Stimulated activated effector memory CD8-positive, alpha-beta T cell treated with anti-CD3 and anti-CD28 coated beads, Interleukin-12 subunit alpha, Interleukin-12 subunit beta, amount 100 ng/mL, for 72 hours (primary cell): ENCODE measurements at regions not wholly inside any gene's neighbourhood (a gene's known extent, or its start where the extent isn't known, plus 50 kb on each side); places are given as distances from the start of the nearest gene placed in this dataset.
"Not testable (repeated sequence)": the region's sequence is repeated elsewhere in the genome, so short reads cannot be mapped to it uniquely, and the experiment has no call there.

ENCODE experiments used
- ATAC-seq: fragments of 150-1000 bp; cut with Tn5 transposase; 2 replicates; pipeline ENCODE4 v1.10.0; 2021
- DNase-seq, 2 donors: peaks; one replicate each; pipeline ENCODE4 v3.0.0; 2021 to 2022; ENCODE audit warnings: low spot score in 2 of 2
- H3K27ac Mint-ChIP-seq: one replicate; pipeline ENCODE4 v1.8.0; 2022; ENCODE audit warnings: mild to moderate bottlenecking, mixed read lengths
- H3K36me3 Mint-ChIP-seq: one replicate; pipeline ENCODE4 v1.8.0; 2022; ENCODE audit warnings: mild to moderate bottlenecking, mixed read lengths
- H3K4me1 Mint-ChIP-seq: one replicate; pipeline ENCODE4 v1.8.0; 2022; ENCODE audit warnings: mixed read lengths
- H3K4me3 Mint-ChIP-seq: one replicate; pipeline ENCODE4 v1.8.0; 2022; ENCODE audit warnings: mild to moderate bottlenecking, mixed read lengths
- H3K9me3 Mint-ChIP-seq: one replicate; pipeline ENCODE4 v1.8.0; 2022; ENCODE audit warnings: mixed read lengths

DNA sequence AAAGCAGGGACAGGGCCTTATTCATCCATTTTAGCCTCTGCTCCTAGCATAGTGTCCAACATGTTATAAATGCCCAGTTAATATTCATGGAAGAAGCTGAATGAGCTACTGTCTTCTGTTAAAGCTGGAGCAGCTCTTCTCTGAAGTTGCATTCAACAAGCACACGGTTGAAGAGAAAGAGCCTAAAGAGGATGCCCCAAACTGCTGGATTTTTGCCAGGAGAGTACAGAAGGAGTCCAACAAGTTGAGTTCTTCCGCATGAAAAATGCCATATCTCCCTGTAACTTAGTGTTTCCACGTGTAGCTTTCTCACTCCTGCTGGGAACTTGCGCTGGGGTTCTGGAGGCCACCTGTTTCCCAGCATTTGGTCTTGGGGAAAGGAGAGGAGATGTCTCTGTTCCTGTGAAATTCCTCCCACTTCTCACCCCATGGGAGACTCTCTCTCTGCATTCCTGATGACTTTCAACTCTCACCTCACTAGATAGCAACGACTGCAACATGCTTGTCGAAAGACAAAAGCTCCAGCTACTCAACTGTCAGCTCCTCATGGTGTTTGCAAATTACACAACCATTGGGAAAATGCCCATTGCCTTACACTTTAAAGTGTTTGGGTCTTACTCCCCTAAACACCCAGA lies 122.8 kb downstream of the KIF4B start:
- no peak for DNase-seq
- Mint-ChIP-seq H3K4me1 (peaks cover 7% of the 10 kb centered on the region), H3K27ac (no peak overlapping the region), H3K36me3 (no peaks in the 10 kb centered on the region), H3K4me3 (no peak overlapping the region), H3K9me3 (no peaks in the 10 kb centered on the region)
- no peak for ATAC-seq

DNA sequence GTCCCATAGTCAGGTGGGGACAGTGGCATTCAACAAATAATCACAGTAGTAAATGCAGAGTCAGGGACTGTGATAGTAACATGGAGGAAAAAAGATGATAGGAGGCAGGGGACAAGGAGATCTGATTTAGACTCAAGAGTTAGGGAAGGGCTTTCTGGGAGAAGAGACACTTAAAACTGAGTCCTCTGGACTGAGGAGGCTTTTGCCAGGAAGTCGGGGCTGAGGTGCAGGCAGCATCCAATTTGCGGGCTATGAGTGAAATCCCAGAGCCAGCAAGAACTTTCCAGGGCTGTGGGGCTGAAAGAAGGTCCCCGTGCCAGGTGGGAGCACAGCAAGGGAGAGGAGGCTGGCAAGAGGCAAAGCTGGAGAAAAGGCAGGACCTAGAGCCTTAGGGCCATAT lies 124.1 kb downstream of the KIF4B start:
- no peak for ATAC-seq
- peaks cover 7% of the 10 kb centered on the region for H3K4me1 Mint-ChIP-seq
- H3K36me3 Mint-ChIP-seq: no peaks in the 10 kb centered on the region
- DNase-seq: no peak
- H3K9me3 Mint-ChIP-seq: no peaks in the 10 kb centered on the region
- no peak overlapping the region for H3K27ac Mint-ChIP-seq
- H3K4me3 Mint-ChIP-seq: no peak overlapping the region

DNA sequence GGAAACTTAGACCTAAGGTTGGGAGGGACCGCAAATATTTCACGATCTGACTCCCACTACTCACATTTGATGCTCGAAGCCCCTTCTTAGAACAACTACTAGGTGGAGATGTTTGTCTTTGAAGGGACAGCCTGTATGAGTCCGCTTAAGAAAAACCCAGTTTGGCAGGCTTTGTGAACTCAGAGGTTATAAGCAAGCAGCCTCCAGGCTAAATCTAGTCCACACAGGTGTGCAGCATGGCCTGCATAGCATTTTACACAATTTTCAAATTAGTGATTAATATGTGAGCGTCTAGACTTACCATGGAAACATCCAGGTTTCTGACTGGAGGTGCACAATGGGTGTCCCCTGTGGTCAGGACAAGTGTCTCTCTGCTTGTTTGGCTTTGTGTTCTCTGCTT lies 127.1 kb downstream of the KIF4B start:
- no peak for ATAC-seq
- H3K27ac Mint-ChIP-seq: no peak overlapping the region
- H3K9me3 Mint-ChIP-seq: no peaks in the 10 kb centered on the region
- no peak overlapping the region for H3K4me3 Mint-ChIP-seq
- no peak for DNase-seq
- peaks cover 7% of the 10 kb centered on the region for H3K4me1 Mint-ChIP-seq
- H3K36me3 Mint-ChIP-seq: no peaks in the 10 kb centered on the region

DNA sequence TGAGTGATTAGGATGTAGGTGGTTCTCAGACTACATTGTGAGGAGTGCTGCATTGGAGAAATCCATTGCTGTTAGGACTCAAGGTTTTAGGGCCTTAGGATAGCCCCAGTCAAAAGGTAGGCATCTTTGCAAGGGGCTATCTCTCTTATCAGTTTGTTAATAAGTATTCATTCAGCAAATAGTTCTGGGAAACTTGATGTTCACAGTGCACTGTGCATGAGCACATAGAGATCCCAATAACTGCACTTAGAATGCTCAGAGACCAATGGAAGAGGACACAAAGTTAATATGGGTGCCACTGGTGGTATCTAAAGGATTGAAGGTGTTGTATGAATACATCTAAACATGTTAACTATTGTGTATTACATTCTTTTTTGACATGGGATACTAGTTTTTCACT lies 131.4 kb downstream of the KIF4B start:
- no peak overlapping the region for H3K27ac Mint-ChIP-seq
- no peaks in the 10 kb centered on the region for H3K4me1 Mint-ChIP-seq
- H3K9me3 Mint-ChIP-seq: no peaks in the 10 kb centered on the region
- no peak overlapping the region for H3K4me3 Mint-ChIP-seq
- DNase-seq: no peak
- H3K36me3 Mint-ChIP-seq: no peaks in the 10 kb centered on the region
- ATAC-seq: peak; percentile 19

DNA sequence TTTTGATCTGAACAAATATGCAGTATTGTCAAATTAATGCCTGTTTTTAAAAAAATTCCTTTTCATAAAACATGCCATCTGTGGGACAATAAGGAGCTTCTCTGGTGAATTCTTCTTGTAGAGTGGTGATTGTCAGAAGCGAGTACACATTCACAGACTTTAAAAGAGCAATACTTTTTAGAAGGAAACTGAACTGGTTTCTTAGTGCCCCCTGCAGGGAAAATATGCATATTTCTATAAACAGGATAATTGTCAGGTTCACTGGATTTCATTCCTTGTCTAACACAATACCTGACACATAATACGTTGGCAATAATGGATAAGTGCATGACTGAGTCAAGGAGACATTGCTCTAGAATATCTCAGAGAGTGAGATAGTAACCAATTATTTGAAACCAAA lies 133.7 kb downstream of the KIF4B start:
- no peak for DNase-seq
- no peaks in the 10 kb centered on the region for H3K36me3 Mint-ChIP-seq
- H3K4me1 Mint-ChIP-seq: no peaks in the 10 kb centered on the region

DNA sequence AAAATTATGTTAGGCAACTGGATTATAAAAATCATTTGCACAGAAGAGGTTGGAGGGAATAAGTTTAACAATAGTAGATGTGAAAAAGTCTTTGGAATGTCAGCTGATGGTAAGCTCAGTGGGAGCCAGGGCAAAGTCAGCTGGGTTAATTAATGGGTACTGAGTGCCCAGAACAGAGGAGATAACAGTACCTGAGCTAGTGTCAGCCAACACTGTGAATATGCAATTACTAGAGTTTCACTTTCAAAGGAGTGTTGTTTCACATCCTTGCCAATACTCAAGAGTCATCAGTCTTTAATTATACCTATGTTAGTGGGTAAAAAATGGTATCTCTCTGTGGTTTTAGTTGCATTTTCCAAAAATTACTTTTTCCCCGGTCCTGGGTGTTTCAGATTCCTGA lies 135.1 kb downstream of the KIF4B start:
- Mint-ChIP-seq H3K4me1 (no peaks in the 10 kb centered on the region), H3K27ac (no peak overlapping the region), H3K9me3 (no peaks in the 10 kb centered on the region), H3K36me3 (no peaks in the 10 kb centered on the region), H3K4me3 (no peak overlapping the region)
- ATAC-seq: no peak
- DNase-seq: no peak

More for the DNA sequence above, 133.7 kb downstream of the KIF4B start:
- Mint-ChIP-seq H3K9me3 (no peaks in the 10 kb centered on the region), H3K27ac (no peak overlapping the region), H3K4me3 (no peak overlapping the region)
- no peak for ATAC-seq

DNA sequence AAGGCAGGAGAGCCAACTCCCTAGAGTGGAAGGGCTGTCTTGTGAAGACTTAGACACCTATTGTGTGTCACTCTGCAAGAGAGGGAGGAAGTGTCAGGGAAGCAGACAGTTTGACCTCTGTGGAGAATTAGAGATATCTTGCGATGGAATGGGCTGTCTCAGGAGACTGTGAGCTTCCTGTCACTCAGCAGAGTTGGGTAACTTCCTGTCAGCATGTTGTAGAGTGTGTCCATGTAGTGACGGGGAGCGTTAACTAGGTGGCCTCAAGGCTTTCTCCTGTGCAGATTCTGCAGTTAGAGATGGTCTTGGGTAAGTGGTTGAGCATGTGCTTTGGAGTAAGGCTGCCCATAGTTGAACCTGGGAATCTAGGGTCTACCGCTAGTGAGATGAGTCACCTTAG lies 136.5 kb downstream of the KIF4B start:
- Mint-ChIP-seq H3K4me1 (no peaks in the 10 kb centered on the region), H3K27ac (no peak overlapping the region), H3K4me3 (no peak overlapping the region), H3K36me3 (no peaks in the 10 kb centered on the region), H3K9me3 (no peaks in the 10 kb centered on the region)
- DNase-seq (no peak), ATAC-seq (peak; percentile 44)

DNA sequence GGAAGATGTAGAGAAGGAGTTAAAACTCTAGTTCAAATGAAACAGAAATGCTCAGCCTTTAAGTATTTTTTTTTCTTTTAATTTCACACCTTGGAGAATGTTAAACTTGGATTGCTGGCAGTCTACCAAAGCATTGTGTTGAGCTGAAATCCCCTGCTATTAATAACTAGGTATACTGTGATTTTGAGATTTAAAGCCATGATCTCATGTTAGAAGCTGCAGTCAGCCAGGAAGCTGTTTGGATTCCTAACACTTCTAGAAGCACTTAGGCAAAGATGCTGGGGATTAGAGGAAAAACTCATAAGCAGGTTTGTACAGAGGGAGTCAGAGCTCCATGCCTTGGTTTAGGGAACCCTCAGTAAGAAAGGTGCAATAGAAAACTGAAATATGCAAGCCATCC lies 141.4 kb downstream of the KIF4B start:
- Mint-ChIP-seq H3K9me3 (no peaks in the 10 kb centered on the region), H3K4me3 (no peak overlapping the region), H3K27ac (no peak overlapping the region), H3K4me1 (no peaks in the 10 kb centered on the region), H3K36me3 (no peaks in the 10 kb centered on the region)
- DNase-seq (no peak), ATAC-seq (no peak)

DNA sequence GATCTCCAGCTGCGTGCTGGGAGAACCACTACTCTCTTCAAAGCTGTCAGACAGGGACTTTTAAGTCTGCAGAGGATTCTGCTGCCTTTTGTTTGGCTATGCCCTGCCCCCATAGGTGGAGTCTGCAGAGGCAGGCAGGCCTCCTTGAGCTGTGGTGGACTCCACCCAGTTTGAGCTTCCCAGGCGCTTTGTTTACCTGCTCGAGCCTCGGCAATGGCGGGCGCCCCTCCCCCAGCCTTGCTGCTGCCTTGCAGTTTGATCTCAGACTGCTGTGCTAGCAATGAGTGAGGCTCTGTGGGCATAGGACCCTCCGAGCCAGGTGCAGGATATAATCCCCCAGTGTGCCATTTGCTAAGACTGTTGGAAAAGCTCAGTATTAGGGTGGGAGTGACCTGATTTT lies 149.5 kb downstream of the KIF4B start:
- not testable (repeated sequence) for H3K4me3 Mint-ChIP-seq, ATAC-seq, DNase-seq, H3K27ac Mint-ChIP-seq, H3K36me3 Mint-ChIP-seq, H3K9me3 Mint-ChIP-seq, H3K4me1 Mint-ChIP-seq

DNA sequence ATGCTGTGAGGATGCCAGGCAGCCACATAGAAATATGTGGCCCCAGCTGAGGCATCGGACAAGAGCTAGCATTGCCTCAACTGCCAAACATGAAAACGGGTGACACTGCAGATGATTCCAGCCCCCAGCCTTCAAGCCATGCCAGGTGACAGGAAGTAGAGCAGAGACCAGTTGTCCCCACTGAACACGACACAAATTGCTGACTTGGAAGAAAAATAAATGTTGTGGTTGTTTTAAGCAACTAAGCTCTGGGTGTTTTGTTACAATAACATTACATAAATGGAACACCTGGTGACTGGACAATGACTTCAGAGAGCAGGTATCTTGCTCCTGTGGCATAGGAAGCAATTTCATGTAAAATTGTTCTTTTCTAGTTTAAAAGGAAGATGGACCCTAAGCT lies 154.2 kb downstream of the KIF4B start:
- H3K9me3 Mint-ChIP-seq: peaks cover 4% of the 10 kb centered on the region
- ATAC-seq (no peak), DNase-seq (no peak)
- H3K27ac Mint-ChIP-seq: no peak overlapping the region
- H3K4me3 Mint-ChIP-seq: no peak overlapping the region
- no peaks in the 10 kb centered on the region for H3K36me3 Mint-ChIP-seq
- H3K4me1 Mint-ChIP-seq: no peaks in the 10 kb centered on the region

DNA sequence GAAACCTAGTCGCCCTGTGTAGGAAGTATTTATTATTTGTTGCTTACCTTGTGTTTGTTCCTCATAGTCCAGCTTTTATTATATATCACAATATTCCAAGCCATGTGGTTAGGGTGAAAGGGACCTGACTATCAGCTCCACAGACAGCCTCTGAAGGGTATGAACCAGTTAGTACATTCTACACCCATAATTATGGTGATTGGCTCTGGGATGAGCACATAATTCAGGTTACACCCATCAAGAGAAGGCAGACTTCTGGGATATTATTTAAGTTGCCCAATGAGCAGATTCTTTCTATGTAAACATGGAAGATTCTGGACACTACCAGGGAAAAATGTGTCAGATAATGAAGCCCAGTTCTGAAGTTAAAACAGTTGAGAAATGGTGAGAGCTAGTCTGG lies 168.0 kb downstream of the KIF4B start:
- no peaks in the 10 kb centered on the region for H3K4me1 Mint-ChIP-seq
- H3K4me3 Mint-ChIP-seq: no peak overlapping the region

DNA sequence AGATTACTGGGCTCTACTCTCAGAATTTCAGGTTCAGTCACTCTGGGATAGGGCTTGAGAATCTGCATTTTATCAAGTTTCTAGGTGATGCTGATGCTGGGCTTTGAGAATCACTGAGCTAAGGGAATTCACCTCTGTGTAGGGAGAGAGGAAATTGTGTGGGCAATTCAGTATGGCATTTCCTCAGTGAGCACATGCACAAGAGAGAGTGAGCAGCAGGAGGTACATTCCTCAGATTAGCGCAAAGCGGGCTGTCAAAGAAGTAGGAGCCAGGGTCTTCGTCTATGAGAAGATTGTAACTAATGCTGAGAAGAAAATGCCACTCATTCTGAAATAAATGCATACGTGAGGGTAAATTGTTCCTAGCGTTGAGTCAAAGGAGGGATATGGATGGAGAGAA lies 175.9 kb downstream of the KIF4B start:
- Mint-ChIP-seq H3K36me3 (no peaks in the 10 kb centered on the region), H3K27ac (no peak overlapping the region), H3K4me3 (no peak overlapping the region), H3K4me1 (no peaks in the 10 kb centered on the region), H3K9me3 (peaks cover 9% of the 10 kb centered on the region)
- DNase-seq (no peak), ATAC-seq (no peak)

More for the DNA sequence above, 168.0 kb downstream of the KIF4B start:
- Mint-ChIP-seq H3K9me3 (peaks cover 14% of the 10 kb centered on the region), H3K27ac (no peak overlapping the region), H3K36me3 (no peaks in the 10 kb centered on the region)
- ATAC-seq: no peak
- DNase-seq: no peak

DNA sequence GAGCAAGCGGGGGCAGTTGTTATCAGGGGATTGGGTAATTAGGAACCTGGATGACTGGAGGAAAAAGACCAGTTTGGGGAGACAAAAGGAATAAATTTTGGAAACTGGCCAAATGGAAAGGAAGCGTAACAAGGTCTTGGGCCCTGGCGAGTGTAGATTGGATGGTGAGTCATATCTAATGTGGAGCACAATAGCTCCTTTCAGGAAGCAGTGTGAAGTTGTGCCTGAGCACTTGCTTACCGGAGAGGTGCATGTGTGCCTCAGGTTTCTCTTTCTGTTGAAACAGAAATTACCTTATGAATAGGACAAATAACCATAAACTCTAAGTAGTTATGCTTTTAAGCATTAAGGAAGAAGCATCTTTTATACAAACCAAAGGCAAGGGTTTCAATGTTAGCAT lies 176.4 kb downstream of the KIF4B start:
- ATAC-seq: no peak
- no peaks in the 10 kb centered on the region for H3K4me1 Mint-ChIP-seq

DNA sequence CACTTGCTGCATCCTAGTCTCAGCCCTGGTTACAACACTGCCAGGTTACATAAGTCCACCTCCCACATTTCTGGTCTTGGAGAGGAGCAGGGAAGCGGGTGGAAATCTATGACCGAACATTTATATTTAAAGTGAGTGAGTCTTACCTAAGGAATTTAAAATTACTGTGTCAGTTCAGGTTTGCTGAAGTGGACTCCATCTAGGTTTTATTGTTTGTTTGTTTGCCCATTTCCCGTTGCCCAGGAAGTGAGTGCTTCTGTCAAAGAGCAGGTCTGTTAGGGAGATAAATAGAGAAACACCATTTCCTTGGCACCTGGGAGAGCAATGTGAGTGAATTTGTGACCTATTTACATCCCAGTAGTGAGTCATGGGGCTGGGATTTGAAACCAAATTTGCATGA lies 179.5 kb downstream of the KIF4B start:
- H3K27ac Mint-ChIP-seq: no peak overlapping the region
- H3K36me3 Mint-ChIP-seq: no peaks in the 10 kb centered on the region
- H3K4me3 Mint-ChIP-seq: no peak overlapping the region
- ATAC-seq (no peak), DNase-seq (no peak)
- H3K4me1 Mint-ChIP-seq: no peaks in the 10 kb centered on the region
- peaks cover 2% of the 10 kb centered on the region for H3K9me3 Mint-ChIP-seq

More for the DNA sequence above, 176.4 kb downstream of the KIF4B start:
- no peak overlapping the region for H3K4me3 Mint-ChIP-seq
- no peak for DNase-seq
- H3K9me3 Mint-ChIP-seq: peaks cover 9% of the 10 kb centered on the region
- no peaks in the 10 kb centered on the region for H3K36me3 Mint-ChIP-seq
- no peak overlapping the region for H3K27ac Mint-ChIP-seq

DNA sequence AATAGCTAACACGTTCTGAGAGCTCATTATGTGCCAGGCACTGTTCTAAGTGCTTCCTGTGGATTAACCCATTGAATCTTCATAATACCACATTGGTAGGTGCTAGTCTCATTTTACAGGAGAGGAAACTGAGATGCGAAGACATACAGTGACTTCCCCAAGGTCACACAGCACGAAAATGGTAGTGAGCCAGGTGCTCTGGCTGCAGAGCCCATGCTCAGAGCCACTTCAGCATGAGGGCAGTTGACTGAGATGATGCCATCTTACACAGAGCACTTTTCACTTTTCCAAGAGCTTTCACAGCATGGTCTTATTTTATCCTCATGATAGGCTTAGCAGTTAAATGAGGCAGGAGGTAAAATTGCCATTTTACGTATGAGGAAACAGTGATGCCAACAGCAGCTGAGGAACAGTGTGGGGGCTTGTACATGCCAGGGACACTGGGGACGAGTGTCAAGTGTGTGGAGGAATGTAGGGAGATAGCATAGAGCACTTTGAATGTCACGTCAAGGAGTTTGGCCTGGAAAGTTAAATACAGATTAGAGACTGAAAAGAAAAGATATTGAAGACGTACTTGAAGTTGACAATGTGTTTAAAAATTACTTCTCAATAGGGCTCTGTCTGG lies 180.0 kb downstream of the KIF4B start:
- H3K36me3 Mint-ChIP-seq: no peaks in the 10 kb centered on the region
- H3K4me1 Mint-ChIP-seq: no peaks in the 10 kb centered on the region
- H3K9me3 Mint-ChIP-seq: peaks cover 2% of the 10 kb centered on the region
- no peak overlapping the region for H3K4me3 Mint-ChIP-seq
- H3K27ac Mint-ChIP-seq: no peak overlapping the region
- no peak for DNase-seq
- ATAC-seq: no peak

DNA sequence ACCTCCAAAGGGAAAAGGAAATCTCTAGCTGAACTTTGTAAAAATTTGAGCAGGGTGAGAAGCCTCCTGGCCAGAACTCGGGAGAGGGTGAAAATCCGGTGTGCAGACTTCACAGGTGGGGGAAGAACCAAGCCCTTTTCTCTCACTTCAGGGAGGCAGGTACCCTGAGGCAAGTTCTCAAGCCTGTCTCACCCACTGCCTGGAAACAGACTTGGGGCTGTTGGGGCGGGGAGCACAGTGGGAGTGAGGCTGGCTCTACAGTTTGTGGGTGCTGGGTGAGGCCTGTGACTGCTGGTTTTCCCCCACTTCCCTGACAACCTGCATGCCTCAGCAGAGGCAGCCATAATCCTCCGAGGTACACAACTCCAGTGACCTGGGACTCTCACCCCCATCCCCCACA lies 187.1 kb downstream of the KIF4B start:
- H3K36me3 Mint-ChIP-seq: no peaks in the 10 kb centered on the region

More for the DNA sequence above, 187.1 kb downstream of the KIF4B start:
- ATAC-seq (no peak), DNase-seq (no peak)
- Mint-ChIP-seq H3K27ac (no peak overlapping the region), H3K4me3 (no peak overlapping the region), H3K9me3 (peaks cover 6% of the 10 kb centered on the region), H3K4me1 (no peaks in the 10 kb centered on the region)
